Glutamatergic neuron (in vitro differentiated cells): ENCODE measurements at regions not wholly inside any gene's neighbourhood (a gene's known extent, or its start where the extent isn't known, plus 50 kb on each side); places are given as distances from the start of the nearest gene placed in this dataset.
A peak's percentile ranks its signal among the peaks of the same experiment; 100 is the strongest.
"Not testable (repeated sequence)": the region's sequence is repeated elsewhere in the genome, so short reads cannot be mapped to it uniquely, and the experiment has no call there.

ENCODE experiments used
- DNase-seq: peaks from one replicate; pipeline ENCODE4 v3.0.0; 2022
- H3K27ac Mint-ChIP-seq: one replicate; pipeline ENCODE4 v1.8.0; 2020; ENCODE audit warnings: mild to moderate bottlenecking, mixed read lengths, inconsistent platforms; ENCODE audit not compliant: unreplicated experiment
- H3K27me3 Mint-ChIP-seq: one replicate; pipeline ENCODE4 v1.8.0; 2020; ENCODE audit warnings: mild to moderate bottlenecking, moderate library complexity, mixed read lengths, inconsistent platforms; ENCODE audit not compliant: unreplicated experiment
- H3K36me3 Mint-ChIP-seq: one replicate; pipeline ENCODE4 v1.8.0; 2020; ENCODE audit warnings: mild to moderate bottlenecking, mixed read lengths, inconsistent platforms; ENCODE audit not compliant: unreplicated experiment
- H3K4me1 Mint-ChIP-seq: one replicate; pipeline ENCODE4 v1.8.0; 2020; ENCODE audit warnings: mild to moderate bottlenecking, low read depth, mixed read lengths, inconsistent platforms; ENCODE audit not compliant: unreplicated experiment
- H3K4me3 Mint-ChIP-seq: one replicate; pipeline ENCODE4 v1.8.0; 2020; ENCODE audit warnings: mild to moderate bottlenecking, mixed read lengths, inconsistent platforms; ENCODE audit not compliant: unreplicated experiment
- H3K9me3 Mint-ChIP-seq: one replicate; pipeline ENCODE4 v1.8.0; 2020; ENCODE audit warnings: mild to moderate bottlenecking, moderate library complexity, mixed read lengths, inconsistent platforms; ENCODE audit not compliant: unreplicated experiment
- CTCF ChIP-seq: fragments of 200-600 bp; sonication (generic); IDR thresholded peaks from one replicate; pipeline ENCODE4 v1.5.0; 2021; ENCODE audit not compliant: partially characterized antibody, unreplicated experiment

GRCh38 chr3:35305406-35305805 is 333.9 kb upstream of the ARPP21 start:
- DNase-seq, result no peak
- Mint-ChIP-seq H3K27me3 (no peaks in the 10 kb centered on the region), H3K4me1 (peaks cover 23% of the 10 kb centered on the region), H3K9me3 (peaks cover 2% of the 10 kb centered on the region), H3K27ac (peak overlapping the region; percentile 79), H3K36me3 (no peaks in the 10 kb centered on the region), H3K4me3 (no peak overlapping the region)
- TF ChIP-seq CTCF, result no peak

DNA sequence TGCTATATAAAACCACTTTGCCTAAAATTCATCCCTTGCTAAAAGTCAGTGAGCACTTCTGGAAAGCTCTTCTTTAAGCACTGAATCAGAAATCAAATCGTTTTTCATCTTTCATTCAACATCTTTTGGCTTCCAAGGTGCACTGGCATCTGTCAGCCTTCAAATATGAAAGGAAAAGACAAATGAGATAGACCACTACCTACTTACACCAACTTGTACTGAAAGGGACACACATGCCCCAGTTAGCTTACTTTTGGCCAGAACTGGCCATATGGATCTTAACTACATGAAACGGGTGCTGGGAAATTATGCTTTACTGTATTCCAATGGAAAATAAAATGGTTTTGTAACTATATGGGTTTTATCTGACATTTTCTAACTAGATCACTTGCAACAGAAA is 332.0 kb upstream of the ARPP21 start:
- Mint-ChIP-seq H3K27ac (peak overlapping the region; percentile 25), H3K27me3 (no peaks in the 10 kb centered on the region), H3K36me3 (no peaks in the 10 kb centered on the region), H3K4me1 (peaks cover 23% of the 10 kb centered on the region), H3K4me3 (no peak overlapping the region), H3K9me3 (peaks cover 2% of the 10 kb centered on the region)
- no peak for DNase-seq
- TF ChIP-seq CTCF, result no peak

DNA sequence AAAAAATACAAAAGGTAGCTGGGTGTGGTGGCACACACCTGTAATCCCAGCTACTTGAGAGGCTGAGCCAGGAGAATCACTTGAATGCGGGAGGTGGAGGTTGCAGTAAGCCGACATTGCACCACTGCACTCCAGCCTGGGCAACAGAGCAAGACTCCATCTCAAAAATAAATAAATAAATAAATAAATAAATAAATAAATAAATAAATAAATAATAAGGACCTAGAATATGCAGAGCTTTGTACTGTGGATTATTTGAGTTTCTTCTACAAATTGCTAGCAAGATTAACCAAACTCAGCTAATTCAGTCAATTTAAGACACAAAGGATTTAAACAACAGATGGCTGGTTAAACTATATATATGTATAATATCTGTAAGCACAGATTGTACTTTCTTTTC is 322.5 kb upstream of the ARPP21 start:
- not testable (repeated sequence) for H3K27ac Mint-ChIP-seq, H3K9me3 Mint-ChIP-seq, H3K4me1 Mint-ChIP-seq, H3K4me3 Mint-ChIP-seq, H3K36me3 Mint-ChIP-seq, DNase-seq, H3K27me3 Mint-ChIP-seq

DNA sequence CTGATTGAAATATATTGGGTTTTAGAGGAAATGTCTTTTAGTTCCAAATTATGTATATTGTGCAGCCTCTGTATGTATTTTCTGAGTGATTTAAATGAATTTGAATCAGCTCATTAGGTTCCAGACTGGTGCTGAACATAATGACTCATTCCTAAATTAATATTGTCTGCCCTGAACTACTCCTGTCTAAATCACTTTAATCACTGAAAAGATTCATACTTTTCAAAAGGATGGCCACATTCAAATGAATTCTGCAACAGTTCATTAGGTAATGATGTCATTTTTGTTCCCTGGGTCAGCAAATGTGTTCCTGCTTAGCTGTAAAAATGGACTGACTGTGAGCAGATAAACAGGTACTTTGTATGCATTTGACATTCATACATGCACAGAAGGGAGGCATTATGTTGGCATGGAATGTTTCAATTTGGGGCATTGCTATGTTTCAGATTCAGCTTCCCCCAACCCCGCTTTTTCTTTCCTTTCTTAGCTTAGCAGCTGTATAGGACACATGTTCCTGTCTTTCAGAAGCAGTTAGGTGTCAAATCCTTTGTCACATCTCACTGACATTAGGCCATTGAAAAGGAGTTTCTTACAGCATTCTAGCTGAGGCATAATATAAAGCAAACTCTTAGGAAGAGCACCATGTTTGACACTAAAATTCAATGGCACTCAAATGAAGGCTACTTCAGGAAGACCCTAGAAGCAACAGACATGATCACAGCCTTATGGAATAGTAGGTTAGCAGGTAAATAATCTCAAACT is 318.5 kb upstream of the ARPP21 start:
- Mint-ChIP-seq H3K4me1 (no peaks in the 10 kb centered on the region), H3K36me3 (peaks cover 5% of the 10 kb centered on the region), H3K27ac (no peak overlapping the region), H3K4me3 (no peak overlapping the region), H3K9me3 (peaks cover 2% of the 10 kb centered on the region), H3K27me3 (no peaks in the 10 kb centered on the region)
- TF ChIP-seq CTCF, result no peak
- no peak for DNase-seq

DNA sequence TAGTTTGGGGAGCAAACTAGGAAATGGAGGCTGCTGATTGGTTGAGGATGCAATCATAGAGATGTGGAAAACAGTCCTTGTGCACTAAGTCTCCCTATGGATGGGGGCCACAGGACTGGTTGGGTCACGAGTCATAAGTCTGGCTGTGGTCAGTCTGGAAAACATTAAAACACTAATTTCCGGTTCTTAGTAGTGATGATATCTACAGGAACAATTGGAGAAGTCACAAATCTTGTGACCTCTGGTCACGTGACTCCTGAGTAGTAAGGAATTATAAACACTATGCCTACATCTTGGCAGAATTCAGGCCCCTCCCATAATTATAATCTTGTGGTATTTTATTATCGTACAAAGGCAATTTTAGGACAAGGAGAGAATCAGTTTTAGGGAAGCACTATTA is 317.3 kb upstream of the ARPP21 start:
- DNase-seq, result no peak
- Mint-ChIP-seq H3K27me3 (no peaks in the 10 kb centered on the region), H3K9me3 (peaks cover 5% of the 10 kb centered on the region), H3K4me1 (no peaks in the 10 kb centered on the region), H3K4me3 (no peak overlapping the region), H3K27ac (no peak overlapping the region), H3K36me3 (peaks cover 5% of the 10 kb centered on the region)
- TF ChIP-seq CTCF, result no peak
